NCI-H146 (cell line): ENCODE measurements at regions not wholly inside any gene's neighbourhood (a gene's known extent, or its start where the extent isn't known, plus 50 kb on each side); places are given as distances from the start of the nearest gene placed in this dataset.
"Not testable (repeated sequence)": the region's sequence is repeated elsewhere in the genome, so short reads cannot be mapped to it uniquely, and the experiment has no call there.

Experiments used
- DNase-seq: peaks from one replicate; lab custom pipeline; 2025; lab: John Stamatoyannopoulos, UW

DNA sequence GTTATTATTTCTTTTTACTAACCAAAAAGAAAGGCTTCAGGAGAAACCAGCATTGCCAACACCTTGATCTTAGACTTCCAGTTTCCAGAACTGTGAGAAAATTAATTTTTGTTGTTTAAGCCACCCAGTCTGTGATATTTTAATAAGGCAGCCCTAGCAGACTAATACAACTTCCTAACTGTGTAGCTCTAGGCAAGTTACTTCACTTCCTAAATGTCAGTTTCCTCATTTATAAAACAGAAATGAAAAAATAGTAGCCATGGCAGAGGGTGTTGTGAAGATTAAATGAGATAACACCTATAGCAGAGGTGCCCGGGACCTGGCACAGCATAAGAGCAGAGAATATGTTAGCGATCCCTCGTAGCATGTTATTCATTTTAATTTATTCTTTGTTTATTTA, 66.6 kb upstream of the HAND1 start:
- DNase-seq: no peak

DNA sequence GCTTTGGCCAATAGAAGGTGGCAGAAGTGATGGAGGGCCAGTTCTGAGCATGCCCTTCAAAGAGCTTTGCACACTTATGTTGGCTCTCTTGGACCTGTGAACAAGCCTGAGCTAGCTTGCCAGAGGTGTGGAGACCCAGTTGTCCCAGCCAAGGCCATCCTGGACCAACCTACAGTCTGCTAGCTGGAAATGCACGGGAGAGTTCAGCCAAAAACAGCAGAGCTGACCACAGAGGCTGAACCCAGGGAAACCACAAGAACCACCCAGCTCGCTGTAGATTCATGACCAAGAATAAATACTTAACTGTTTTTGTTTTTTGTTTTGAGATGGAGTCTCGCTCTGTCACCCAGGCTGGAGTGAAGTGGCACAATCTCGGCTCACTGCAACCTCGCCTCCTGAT, 65.4 kb upstream of the HAND1 start:
- DNase-seq: no peak

DNA sequence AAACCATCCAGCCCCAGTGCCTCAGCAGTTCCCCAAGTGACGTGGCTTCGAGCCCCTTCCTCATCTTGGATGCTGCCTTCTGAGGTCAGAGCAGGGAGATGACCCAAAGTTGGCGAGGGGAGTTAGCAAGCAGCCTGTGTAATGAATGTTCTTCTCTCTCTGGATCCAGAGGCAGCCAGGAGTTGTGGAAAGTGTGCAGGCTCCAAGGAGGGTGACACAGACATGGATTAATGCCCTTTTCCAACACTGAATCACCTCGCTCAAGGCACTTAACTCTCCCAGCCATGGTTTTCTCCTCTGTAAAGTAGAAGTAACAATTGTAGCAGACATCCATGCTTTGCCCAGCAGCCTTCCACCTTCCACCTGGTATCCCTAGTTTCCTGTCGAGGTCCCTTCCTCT, 64.6 kb upstream of the HAND1 start:
- DNase-seq: no peak

DNA sequence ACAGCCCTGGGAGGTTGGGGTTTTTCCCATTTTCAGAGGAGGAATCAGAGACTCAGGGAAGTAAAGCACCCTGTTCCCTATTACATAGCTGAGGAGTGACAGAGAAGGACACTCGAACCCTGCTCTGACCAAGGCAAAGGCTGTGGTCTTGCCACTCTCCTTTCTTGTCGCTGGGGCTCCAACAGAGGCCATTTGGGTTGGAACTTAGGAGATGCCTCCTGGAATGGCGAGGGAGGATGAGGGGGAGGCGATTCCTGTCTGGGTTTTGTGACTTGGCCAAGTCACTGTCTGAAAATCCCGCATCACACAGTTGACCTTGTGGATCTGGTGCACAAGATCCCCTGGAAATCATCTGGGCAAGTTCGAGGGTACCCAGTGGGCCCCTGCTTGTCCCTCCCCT, 64.0 kb upstream of the HAND1 start:
- DNase-seq: no peak

DNA sequence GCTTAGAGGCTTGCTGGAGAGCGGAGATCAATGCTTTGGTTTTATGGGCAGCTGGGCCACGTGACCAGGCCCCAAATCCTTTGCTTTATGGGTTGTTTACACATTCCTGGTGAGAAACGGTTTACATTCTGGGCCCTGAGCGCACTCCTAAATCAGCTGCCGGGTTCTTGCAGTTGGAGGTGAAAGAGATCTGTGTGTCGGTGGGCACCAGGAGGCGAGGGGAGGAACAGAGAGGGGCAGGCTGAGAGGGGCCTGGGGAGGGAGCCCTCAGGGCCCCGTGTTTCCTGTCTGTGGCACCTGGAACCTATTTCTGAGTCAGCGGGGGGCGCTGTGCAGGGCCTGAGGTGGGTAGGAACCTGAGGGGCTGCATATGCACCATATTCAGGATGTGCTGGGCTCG, 63.5 kb upstream of the HAND1 start:
- no peak for DNase-seq

DNA sequence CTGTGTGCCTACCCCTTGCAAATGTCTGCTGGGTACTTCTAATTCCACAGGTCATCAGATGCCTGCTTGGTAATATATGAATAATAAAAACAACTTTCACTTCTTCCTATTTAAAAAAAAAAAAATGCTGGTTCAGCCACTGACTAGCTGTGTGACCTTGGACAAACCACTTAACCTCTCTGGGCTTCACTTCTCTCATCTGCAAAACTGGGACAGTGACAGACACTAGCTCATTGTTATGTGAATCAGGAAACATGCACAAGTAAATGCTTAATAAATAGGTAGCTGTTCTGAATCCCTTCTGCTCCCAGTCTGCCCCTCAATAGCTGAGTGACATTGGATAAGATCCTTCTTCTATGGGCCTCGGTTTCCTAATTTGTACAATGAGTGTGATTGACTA, 62.6 kb upstream of the HAND1 start:
- DNase-seq: no peak

DNA sequence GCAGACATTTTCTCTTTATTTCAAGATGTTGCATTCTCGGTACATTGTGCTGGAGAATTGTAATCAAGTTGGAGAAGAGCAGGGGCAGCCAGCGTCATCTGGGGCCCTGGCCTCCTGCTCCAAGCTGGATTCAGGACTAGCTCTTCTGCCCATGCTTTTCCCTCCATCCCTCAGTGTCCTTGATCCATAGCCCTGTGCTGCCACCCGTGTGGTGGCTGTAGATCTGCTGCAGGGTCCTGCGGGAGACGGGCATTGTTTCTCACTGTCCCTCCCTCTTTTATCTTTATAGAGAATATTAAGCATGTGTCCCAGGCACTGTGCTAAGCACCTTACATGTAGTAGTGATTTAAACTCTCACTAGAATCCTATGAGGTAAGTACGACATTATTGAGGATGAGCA, 60.5 kb upstream of the HAND1 start:
- DNase-seq: no peak

DNA sequence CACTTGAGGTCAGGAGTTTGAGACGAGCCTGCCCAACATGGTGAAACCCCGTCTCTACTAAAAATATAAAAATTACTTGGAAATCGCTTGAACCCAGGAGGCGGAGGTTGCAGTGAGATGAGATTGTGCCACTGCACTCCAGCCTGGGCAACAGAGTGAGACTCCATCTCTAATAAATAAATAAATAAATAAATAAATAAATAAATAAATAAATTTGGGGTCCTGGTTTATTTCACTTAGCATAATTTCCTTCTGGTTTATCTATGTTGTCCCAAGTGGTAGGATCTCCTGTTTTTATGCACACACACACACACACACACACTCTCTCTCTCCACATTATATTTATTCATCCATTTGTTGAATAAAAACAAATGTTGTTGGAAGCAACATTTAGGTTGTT, 58.4 kb upstream of the HAND1 start:
- DNase-seq: not testable (repeated sequence)

DNA sequence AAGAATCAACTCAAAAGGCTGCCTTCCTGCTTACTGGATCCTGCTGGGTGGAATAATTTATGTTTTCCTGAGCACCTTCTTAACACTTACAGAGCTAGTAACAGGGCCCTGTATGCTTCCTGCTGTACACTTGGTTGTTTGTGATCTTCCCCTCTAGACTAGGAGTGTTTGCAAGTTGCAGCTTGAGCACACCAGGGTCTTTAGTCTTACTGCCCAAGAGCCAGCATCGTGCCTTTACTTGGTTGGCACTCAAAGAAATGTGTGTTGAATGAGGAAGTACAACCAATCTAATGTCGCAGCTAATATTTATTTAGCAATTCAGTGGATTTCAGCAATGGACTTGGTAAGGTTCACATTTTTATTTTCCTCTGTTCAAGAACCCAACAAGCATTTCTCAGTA, 57.5 kb upstream of the HAND1 start:
- DNase-seq: no peak

DNA sequence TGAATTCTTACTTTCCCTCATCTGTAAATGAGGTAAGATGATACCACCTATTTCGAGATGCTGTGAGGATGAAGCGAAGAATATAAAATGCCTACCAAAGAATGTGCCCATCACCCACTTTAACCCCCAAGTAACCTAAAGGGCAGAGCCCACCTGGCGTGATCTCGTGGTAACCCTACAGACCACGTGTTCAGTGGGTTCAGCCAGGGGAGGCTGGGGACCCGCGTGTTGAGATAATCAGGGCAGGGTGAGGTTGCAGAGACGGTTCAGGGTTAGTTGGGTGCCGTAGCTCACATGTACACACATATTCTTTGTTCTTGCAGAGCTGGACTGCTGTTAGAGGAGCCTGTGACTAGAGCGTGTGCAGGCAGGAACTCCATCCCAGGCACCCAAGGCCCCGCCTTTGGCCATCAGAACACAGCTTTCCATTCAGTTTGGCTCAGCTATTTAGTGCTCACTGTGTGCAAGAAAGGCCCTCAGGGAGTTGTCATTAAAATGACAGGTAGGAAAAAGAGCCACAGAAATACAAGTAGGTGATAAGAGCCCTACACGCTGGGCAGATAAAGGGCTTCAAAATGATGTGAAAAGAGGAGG, 56.5 kb upstream of the HAND1 start:
- no peak for DNase-seq

DNA sequence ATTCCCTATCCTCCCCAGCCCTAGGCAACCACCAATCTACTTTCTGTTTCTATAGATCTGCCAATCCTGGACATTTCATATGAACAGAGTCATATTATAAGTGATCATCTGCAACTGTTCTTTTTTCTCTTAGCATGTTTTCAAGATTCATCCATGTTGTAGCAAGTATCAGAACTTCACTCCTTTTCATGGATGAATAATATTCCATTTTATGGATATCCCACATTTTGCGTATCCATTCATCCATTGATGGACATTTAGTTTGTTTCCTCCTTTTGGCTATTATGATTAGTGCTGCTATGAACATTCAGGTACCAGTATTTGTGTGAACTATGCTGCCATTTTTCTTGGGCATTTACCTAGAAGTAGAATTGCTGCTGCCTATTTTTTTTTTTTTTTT, 51.3 kb upstream of the HAND1 start:
- no peak for DNase-seq

DNA sequence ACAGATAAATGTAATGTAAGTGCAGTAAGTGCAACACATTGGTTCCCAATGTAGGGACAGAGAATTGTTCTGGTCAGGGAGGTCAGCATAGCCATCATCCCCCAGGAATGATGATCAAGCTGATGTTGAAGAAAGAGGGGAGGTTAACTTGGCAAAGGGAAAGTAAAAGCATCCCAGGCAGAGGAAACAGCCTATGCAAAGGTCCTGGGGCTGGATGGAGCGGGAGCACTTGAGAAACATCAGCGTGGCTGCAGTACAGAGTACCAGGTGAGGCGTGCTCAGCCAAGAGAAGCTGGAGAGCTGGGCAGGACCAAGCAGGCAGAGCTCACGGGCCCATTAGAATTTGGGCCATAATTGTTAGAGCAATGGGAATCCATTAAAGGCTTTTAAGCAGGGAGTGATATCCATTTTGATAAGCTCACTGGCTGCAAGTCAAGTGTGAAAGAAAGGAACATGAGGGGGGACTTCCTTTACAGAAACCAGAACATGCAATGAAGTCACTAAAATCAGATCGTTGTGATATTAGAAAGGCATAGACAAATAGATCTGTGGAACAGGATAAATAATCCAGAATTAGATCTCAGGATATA, 50.1 kb upstream of the HAND1 start:
- no peak for DNase-seq
